H1 (cell line): ENCODE measurements at regions not wholly inside any gene's neighbourhood (a gene's known extent, or its start where the extent isn't known, plus 50 kb on each side); places are given as distances from the start of the nearest gene placed in this dataset.

Experiments
- CTCF ChIA-PET: fragments of 300-600 bp; sonication (Branson Sonifier 250); formaldehyde crosslinking; loops from one replicate; lab custom pipeline; 2021; ENCODE audit not compliant: partially characterized antibody; lab: Charles Lee
- POLR2A ChIA-PET: fragments of 300-600 bp; sonication (Branson Sonifier 250); formaldehyde crosslinking; loops from one replicate; lab custom pipeline; 2021; ENCODE audit warnings: inconsistent platforms; ENCODE audit not compliant: partially characterized antibody; lab: Charles Lee
- DNase-seq, 2 experiments: peaks; one replicate each; pipeline versions ENCODE4 v3.0.0 to v3.0.0-alpha.2; 2010 to 2022; ENCODE audit warnings: low spot score in 2 of 2, low read depth in 1 of 2, mixed read lengths in 1 of 2
- FAIRE-seq: peaks from 2 replicates; lab custom pipeline; 2011; peaks lifted over from hg19 to GRCh38; lab: Jason Lieb, UNC
- H2AFZ ChIP-seq: 2 replicates; pipeline ENCODE4 v1.8.1; 2012; ENCODE audit warnings: low read length, inconsistent platforms
- H2AK5ac ChIP-seq: 2 replicates; pipeline ENCODE4 v1.6.1; 2013; ENCODE audit warnings: low read depth, low read length
- H2BK120ac ChIP-seq: replicated peaks from 2 replicates; pipeline ENCODE3; 2013; ENCODE audit warnings: low read depth, low read length, inconsistent platforms
- H2BK12ac ChIP-seq: 2 replicates; pipeline ENCODE4 v1.6.1; 2013; ENCODE audit warnings: low read depth, low read length
- H2BK15ac ChIP-seq: 2 replicates; pipeline ENCODE4 v1.6.1; 2013; ENCODE audit warnings: low read length
- H2BK20ac ChIP-seq: 2 replicates; pipeline ENCODE4 v1.6.1; 2013; ENCODE audit warnings: low read length
- H2BK5ac ChIP-seq: 2 replicates; pipeline ENCODE4 v1.6.1; 2013; ENCODE audit warnings: low read depth, low read length
- H3K14ac ChIP-seq: 2 replicates; pipeline ENCODE4 v1.6.1; 2013; ENCODE audit warnings: inconsistent platforms; ENCODE audit not compliant: insufficient read length
- H3K18ac ChIP-seq: 2 replicates; pipeline ENCODE4 v1.6.1; 2013; ENCODE audit warnings: low read length; ENCODE audit errors: extremely low read depth
- H3K23ac ChIP-seq: 2 replicates; pipeline ENCODE4 v1.6.1; 2013; ENCODE audit warnings: inconsistent platforms; ENCODE audit not compliant: insufficient read length
- H3K23me2 ChIP-seq: 2 replicates; pipeline ENCODE4 v1.6.1; 2013; ENCODE audit warnings: low read depth, low read length
- H3K27ac ChIP-seq: 2 replicates; pipeline ENCODE4 v1.6.1; 2011; ENCODE audit warnings: low read depth, low read length, inconsistent platforms
- H3K27me3 ChIP-seq, 4 experiments: replicated peaks in 1 of 4; 1 replicate in 1 of 4; 2 replicates in 3 of 4; pipeline versions ENCODE4 v1.6.1 to v1.8.1; 2011 to 2013; ENCODE audit warnings: low read length in 3 of 4, mild to moderate bottlenecking in 3 of 4, inconsistent platforms in 2 of 4, mixed read lengths in 2 of 4, moderate library complexity in 1 of 4; ENCODE audit not compliant: control insufficient read depth in 3 of 4, insufficient read depth in 3 of 4; ENCODE audit errors: extremely low read depth in 1 of 4
- H3K36me3 ChIP-seq, 4 experiments: 2 replicates each; pipeline versions ENCODE4 v1.6.1 to v1.8.1; 2011 to 2013; ENCODE audit warnings: mild to moderate bottlenecking in 4 of 4, low read length in 3 of 4, moderate library complexity in 2 of 4, control low read depth in 1 of 4, inconsistent platforms in 1 of 4; ENCODE audit not compliant: insufficient read depth in 4 of 4, control insufficient read depth in 2 of 4
- H3K4ac ChIP-seq: replicated peaks from 2 replicates; pipeline ENCODE3; 2013; ENCODE audit warnings: low read length, low read depth, mixed read lengths, inconsistent platforms; ENCODE audit not compliant: insufficient read length
- H3K4me1 ChIP-seq, 4 experiments: replicated peaks in 1 of 4; 1 replicate in 1 of 4; 2 replicates in 3 of 4; pipeline versions ENCODE4 v1.6.1 to v1.8.1; 2011 to 2013; ENCODE audit warnings: low read length in 3 of 4, inconsistent platforms in 2 of 4, mixed read lengths in 1 of 4; ENCODE audit not compliant: insufficient read depth in 4 of 4, control insufficient read depth in 3 of 4
- H3K4me2 ChIP-seq, 2 experiments: 2 replicates each; pipeline versions ENCODE4 v1.6.1 to v1.8.1; 2011 to 2013; ENCODE audit warnings: low read depth in 2 of 2, low read length in 2 of 2, control low read depth in 1 of 2, inconsistent platforms in 1 of 2, mild to moderate bottlenecking in 1 of 2; ENCODE audit not compliant: insufficient read depth in 1 of 2
- H3K4me3 ChIP-seq, 4 experiments: fragments of 200-600, 300-600 bp in 1 of 4; sonication (generic), shearing (Covaris generic), sonication (Bioruptor Twin) in 1 of 4; 2 replicates each; pipeline versions ENCODE4 v1.5.1 to v1.8.1; 2011 to 2016; ENCODE audit warnings: low read length in 4 of 4, low read depth in 3 of 4, control low read depth in 2 of 4, inconsistent platforms in 2 of 4, mild to moderate bottlenecking in 2 of 4, mixed read lengths in 1 of 4, moderate library complexity in 1 of 4; ENCODE audit not compliant: insufficient read depth in 2 of 4; ENCODE audit errors: extremely low read depth in 1 of 4
- H3K56ac ChIP-seq: replicated peaks from 2 replicates; pipeline ENCODE3; 2013; ENCODE audit warnings: low read depth, mild to moderate bottlenecking, mixed read lengths, low read length, inconsistent platforms; ENCODE audit not compliant: insufficient read length
- H3K79me1 ChIP-seq: 2 replicates; pipeline ENCODE4 v1.6.1; 2013; ENCODE audit warnings: low read depth, low read length, control low read depth
- H3K79me2 ChIP-seq, 2 experiments: 2 replicates each; pipeline versions ENCODE4 v1.6.1 to v1.8.1; 2012 to 2013; ENCODE audit warnings: low read length in 2 of 2, mild to moderate bottlenecking in 2 of 2, inconsistent platforms in 1 of 2; ENCODE audit not compliant: insufficient read depth in 2 of 2, control insufficient read depth in 1 of 2
- H3K9ac ChIP-seq, 4 experiments: replicated peaks in 1 of 4; 1 replicate in 1 of 4; 2 replicates in 3 of 4; pipeline versions ENCODE4 v1.6.1 to v1.8.1; 2011 to 2013; ENCODE audit warnings: low read depth in 3 of 4, low read length in 3 of 4, control low read depth in 2 of 4, mild to moderate bottlenecking in 2 of 4, moderate library complexity in 2 of 4, inconsistent platforms in 1 of 4; ENCODE audit errors: extremely low read depth in 1 of 4
- H3K9me3 ChIP-seq, 2 experiments: 2 replicates each; pipeline versions ENCODE4 v1.6.1 to v1.8.1; 2012 to 2013; ENCODE audit warnings: mild to moderate bottlenecking in 2 of 2, moderate library complexity in 2 of 2, control low read depth in 1 of 2, inconsistent platforms in 1 of 2, low read depth in 1 of 2, low read length in 1 of 2, mixed read lengths in 1 of 2; ENCODE audit not compliant: insufficient read depth in 2 of 2
- H4K20me1 ChIP-seq, 2 experiments: replicated peaks in 1 of 2; 2 replicates each; pipeline versions ENCODE3 to v1.8.1; 2011 to 2013; ENCODE audit warnings: inconsistent platforms in 2 of 2, low read length in 2 of 2, mild to moderate bottlenecking in 1 of 2; ENCODE audit not compliant: insufficient read depth in 2 of 2, control insufficient read depth in 1 of 2
- H4K5ac ChIP-seq: 2 replicates; pipeline ENCODE4 v1.6.1; 2013; ENCODE audit warnings: low read length, low read depth, mixed read lengths, inconsistent platforms; ENCODE audit not compliant: insufficient read length
- H4K8ac ChIP-seq: 2 replicates; pipeline ENCODE4 v1.8.0; 2013; ENCODE audit warnings: mild to moderate bottlenecking, moderate library complexity, low read length, inconsistent platforms; ENCODE audit not compliant: insufficient read depth; ENCODE audit errors: extremely low read depth
- H4K91ac ChIP-seq: replicated peaks from 2 replicates; pipeline ENCODE3; 2013; ENCODE audit warnings: low read length, mixed read lengths, inconsistent platforms; ENCODE audit not compliant: insufficient read length
- MAFK ChIP-seq: IDR thresholded peaks from 2 replicates; pipeline ENCODE4 v1.6.1; 2012; ENCODE audit warnings: low read depth, mild to moderate bottlenecking, improper control_type of control experiment, low read length
- RAD21 ChIP-seq, 2 experiments: IDR thresholded peaks in 1 of 2; conservative IDR thresholded peaks in 1 of 2; 2 replicates each; pipeline ENCODE4 v1.6.1; 2011; ENCODE audit warnings: low read depth in 2 of 2, low read length in 2 of 2, improper control_type of control experiment in 1 of 2, inconsistent platforms in 1 of 2, mild to moderate bottlenecking in 1 of 2, moderate library complexity in 1 of 2
- RFX5 ChIP-seq: IDR thresholded peaks from 2 replicates; pipeline ENCODE4 v1.6.1; 2011; ENCODE audit warnings: low read depth, low read length, improper control_type of control experiment, borderline replicate concordance
- TEAD4 ChIP-seq: IDR thresholded peaks from 2 replicates; pipeline ENCODE4 v1.6.1; 2012; ENCODE audit warnings: low read depth, low read length, inconsistent platforms, mixed read lengths
- WGBS, 2 experiments: shearing (Covaris generic) in 1 of 2; methylation state at CpG; one replicate each; pipeline versions ENCODE4 v1.1.6 to v1.1.7; 2013 to 2015; ENCODE audit warnings: low lambda C conversion rate in 2 of 2, mixed read lengths in 2 of 2, inconsistent platforms in 1 of 2, low coverage in 1 of 2, missing lambda C conversion rate in 1 of 2; ENCODE audit not compliant: insufficient replicate concordance in 2 of 2, insufficient coverage in 1 of 2, insufficient read length in 1 of 2; ENCODE audit errors: extremely low coverage in 1 of 2, missing lambda C conversion rate in 1 of 2; 5-methylcytosine and 5-hydroxymethylcytosine counted together

GRCh38 chr16:89036776-89037175 is 56.9 kb upstream of the ACSF3 start:
- Histone ChIP-seq H3K79me1 (no peaks in the 10 kb centered on the region), H3K27ac (no peak overlapping the region)
- TF ChIP-seq RFX5 (no peak), TEAD4 (no peak), MAFK (no peak), RAD21 (IDR thresholded peaks at IDR 0.05 in 1 of 2, conservative IDR thresholded peaks at IDR 0.05 in 1 of 2; ENCODE audit: low read depth in 2 of 2, low read length in 2 of 2) (no peak)
- TF ChIP-seq, all 59 proteins: peak for 0
- Histone ChIP-seq H3K9ac (no peak overlapping the region), H3K23ac (no peak overlapping the region), H3K23me2 (no peaks in the 10 kb centered on the region; the same call in 1 of the 2 replicates), H3K14ac (no peak overlapping the region), H3K9me3 (no peaks in the 10 kb centered on the region), H2BK120ac (no peak overlapping the region), H3K79me2 (no peaks in the 10 kb centered on the region), H4K8ac (no peak overlapping the region), H3K27me3 (no peaks in the 10 kb centered on the region), H3K36me3 (no peaks in the 10 kb centered on the region), H2AK5ac (no peak overlapping the region), H2BK15ac (no peak overlapping the region), H2AFZ (no peak overlapping the region), H2BK12ac (no peak overlapping the region), H3K4me1 (peaks cover 0 to 12% (median 7%) of the 10 kb centered on the region in 4 experiments; a peak in 4 of 7 replicates), H3K4me3 (no peak overlapping the region), H2BK5ac (no peak overlapping the region), H3K4me2 (no peak overlapping the region), H3K4ac (no peak overlapping the region), H4K20me1 (peaks cover 0 to 2% of the 10 kb centered on the region in 2 experiments), H3K56ac (no peak overlapping the region), H4K91ac (no peak overlapping the region), H2BK20ac (no peak overlapping the region), H3K18ac (no peak overlapping the region), H4K5ac (no peak overlapping the region)
- WGBS, 2 experiments, result 84% methylated on average over 15 of the region's 15 CpGs; no CpG with 5 or more reads in 1 of the 2 experiments
- no peak for FAIRE-seq
- ChIA-PET POLR2A (no interaction called here), CTCF (no interaction called here)
- DNase-seq, result no peak
